Erythroblast (primary cell): ENCODE measurements at regions not wholly inside any gene's neighbourhood (a gene's known extent, or its start where the extent isn't known, plus 50 kb on each side); places are given as distances from the start of the nearest gene placed in this dataset.

ENCODE experiments used
- DNase-seq, 2 experiments: peaks; one replicate each; lab custom pipeline; 2025; lab: John Stamatoyannopoulos, UW
- GATA1 ChIP-seq: IDR thresholded peaks from 2 replicates; pipeline ENCODE4 v1.6.1; 2011; ENCODE audit warnings: low read depth, mild to moderate bottlenecking, control low read depth, low read length, moderate library complexity
- POLR2A ChIP-seq: IDR thresholded peaks from 2 replicates; pipeline ENCODE4 v1.6.1; 2011; ENCODE audit warnings: mild to moderate bottlenecking, low read length

DNA sequence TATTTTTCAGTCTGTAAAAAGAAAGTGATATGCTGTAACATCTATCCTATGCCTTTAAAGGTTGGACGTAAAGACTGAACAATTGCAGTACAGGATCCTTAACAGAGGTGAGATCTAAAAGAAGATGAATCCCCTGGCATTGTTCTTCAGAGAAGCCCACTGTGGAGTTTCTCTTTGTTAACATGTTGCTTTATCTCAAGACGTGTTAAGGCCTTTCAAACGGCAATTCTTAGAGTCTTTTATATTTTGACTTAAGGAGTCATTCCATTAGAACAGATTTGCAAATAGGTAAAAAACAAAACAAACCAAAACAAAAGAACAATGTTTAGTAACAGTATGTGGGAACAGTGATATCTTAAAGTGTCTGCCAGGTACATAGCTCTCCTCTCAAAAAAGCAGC, 225.1 kb upstream of the ZP4 start:
- no peak for TF ChIP-seq GATA1
- no peak for TF ChIP-seq POLR2A
- DNase-seq = no peak

GRCh38 chr1:238112952-238113621, 222.4 kb upstream of the ZP4 start:
- DNase-seq = no peak
- TF ChIP-seq GATA1 (no peak), POLR2A (no peak)

GRCh38 chr1:238111516-238111915, 220.8 kb upstream of the ZP4 start:
- TF ChIP-seq POLR2A (no peak), GATA1 (no peak)

DNA sequence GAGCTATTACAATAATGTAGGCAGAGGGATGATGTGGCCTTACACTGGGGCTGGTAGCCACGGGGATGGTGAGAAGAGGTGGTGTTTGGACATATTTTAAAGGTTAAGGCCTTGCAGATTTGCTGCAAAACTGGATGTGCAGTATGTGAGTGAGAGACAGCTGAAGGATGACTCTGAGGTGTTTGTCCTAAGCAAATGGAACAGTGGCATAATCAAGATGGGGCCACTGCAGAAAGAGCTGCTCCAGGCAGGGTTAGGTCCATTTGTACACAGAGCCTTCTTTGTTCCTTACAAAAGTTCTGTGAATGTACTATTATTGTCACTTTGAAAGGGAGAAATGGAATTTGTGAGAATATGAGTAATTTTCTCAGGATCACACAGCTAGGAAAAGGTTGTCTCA, 220.4 kb upstream of the ZP4 start:
- TF ChIP-seq POLR2A = no peak
- TF ChIP-seq GATA1 = no peak
- no peak for DNase-seq

More at GRCh38 chr1:238111516-238111915, 220.8 kb upstream of the ZP4 start:
- DNase-seq = no peak

DNA sequence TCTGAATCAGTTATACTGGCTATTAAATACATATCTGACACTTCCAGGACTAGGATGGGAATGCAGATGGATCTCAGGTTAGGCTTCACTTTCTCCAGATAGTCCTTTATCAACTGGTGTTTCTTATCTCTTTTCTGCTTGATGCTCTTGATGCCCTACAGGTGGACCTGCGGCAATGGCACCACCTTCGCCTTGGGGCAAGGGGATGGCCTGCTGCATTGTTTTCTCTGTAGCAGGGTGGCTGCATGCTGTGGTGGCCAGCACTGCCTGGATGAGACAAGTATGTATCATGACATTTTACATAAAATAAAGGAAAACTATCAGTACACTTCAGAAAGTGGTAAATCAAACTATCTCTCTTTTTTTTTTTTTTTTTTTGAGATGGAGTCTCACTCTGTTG, 217.7 kb upstream of the ZP4 start:
- DNase-seq = no peak
- TF ChIP-seq GATA1 (no peak), POLR2A (no peak)

DNA sequence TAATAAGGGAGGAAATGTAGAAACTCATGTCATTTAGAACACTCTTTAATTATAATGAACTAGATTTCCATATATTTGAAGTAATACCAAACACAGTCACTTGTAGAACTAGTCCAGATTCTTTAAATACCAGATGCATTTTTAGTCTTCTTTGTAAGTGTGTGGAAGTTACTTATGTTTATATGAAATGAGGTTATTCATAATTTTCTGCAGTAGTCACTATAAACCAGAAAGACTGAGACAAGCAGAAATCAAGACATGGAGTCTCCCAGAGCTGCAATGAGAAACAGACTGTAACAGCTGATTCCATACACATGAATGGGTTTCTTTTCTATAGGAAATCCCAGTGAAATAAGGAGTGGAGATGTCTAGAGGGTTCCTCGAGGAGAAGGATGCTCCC, 216.6 kb upstream of the ZP4 start:
- no peak for DNase-seq
- TF ChIP-seq POLR2A (no peak), GATA1 (no peak)

DNA sequence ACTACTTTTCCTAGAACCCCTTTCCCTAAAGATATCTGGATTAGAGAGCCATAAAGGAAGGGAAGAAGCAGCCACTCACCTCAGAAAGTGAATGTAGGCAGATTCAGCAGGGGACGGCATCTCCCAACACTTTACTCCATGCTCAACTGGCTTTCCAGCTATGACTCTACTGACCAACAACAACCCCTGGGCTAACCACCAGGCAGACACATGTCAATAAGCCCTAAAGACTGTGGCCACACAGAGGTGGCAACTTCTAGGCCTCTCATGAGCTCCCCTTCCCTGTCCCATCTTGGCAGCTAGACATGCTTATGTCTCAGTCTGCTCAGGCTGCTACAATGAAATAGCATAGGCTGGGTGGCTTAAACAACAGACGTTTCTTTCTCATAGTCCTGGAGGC, 214.0 kb upstream of the ZP4 start:
- DNase-seq = no peak
- no peak for TF ChIP-seq GATA1
- no peak for TF ChIP-seq POLR2A

DNA sequence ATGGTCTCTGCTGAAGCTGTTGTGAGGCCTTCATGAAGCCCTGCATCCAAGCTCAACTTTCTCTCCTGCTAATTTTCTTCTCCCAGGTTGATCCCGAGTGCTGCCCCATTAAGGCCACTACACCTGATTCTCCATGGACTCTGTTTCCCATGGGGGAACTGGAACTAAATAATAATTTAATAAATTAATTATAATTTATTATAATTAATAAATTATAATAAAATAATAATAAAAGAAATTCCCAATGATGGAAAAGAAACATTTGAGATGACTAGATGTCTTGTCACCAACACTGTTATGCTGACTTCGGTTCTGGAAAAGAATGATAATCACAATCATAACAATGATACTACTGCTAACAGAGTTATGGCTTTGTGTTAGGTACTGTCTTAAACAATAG, 211.2 kb upstream of the ZP4 start:
- TF ChIP-seq POLR2A = no peak
- no peak for TF ChIP-seq GATA1
- no peak for DNase-seq

DNA sequence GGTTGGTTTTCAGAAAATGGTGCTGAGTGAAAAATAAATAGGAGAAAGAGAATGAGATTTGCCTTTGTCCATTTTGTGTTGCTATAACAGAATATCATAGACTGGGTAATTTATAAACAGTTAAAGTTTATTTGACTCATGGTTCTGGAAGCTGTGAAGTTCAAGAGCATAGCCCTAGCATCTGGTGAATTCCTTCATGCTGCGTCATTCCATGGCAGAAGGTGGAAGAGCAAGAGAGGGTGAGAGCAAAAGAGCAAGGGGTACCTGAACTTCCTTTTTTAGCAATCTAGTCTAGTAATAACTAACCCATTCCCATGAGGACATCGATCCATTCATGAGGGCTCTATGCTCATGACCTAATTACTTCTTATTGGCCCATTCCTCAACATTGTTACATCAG, 209.1 kb upstream of the ZP4 start:
- DNase-seq = no peak
- TF ChIP-seq POLR2A = no peak
- no peak for TF ChIP-seq GATA1

- TF ChIP-seq GATA1 (no peak), POLR2A (no peak)
- no peak for DNase-seq
These were observed 198.9 kb upstream of the ZP4 start for GRCh38 chr1:238089615-238090014.

- no peak for DNase-seq
- TF ChIP-seq GATA1 = no peak
These were observed 198.0 kb upstream of the ZP4 start for GRCh38 chr1:238088560-238089290.

- no peak for TF ChIP-seq GATA1
- TF ChIP-seq POLR2A = no peak
- no peak for DNase-seq
These were observed 183.3 kb upstream of the ZP4 start for GRCh38 chr1:238073991-238074390.

GRCh38 chr1:238071061-238071460, 180.3 kb upstream of the ZP4 start:
- no peak for DNase-seq
- TF ChIP-seq POLR2A = no peak
- no peak for TF ChIP-seq GATA1

GRCh38 chr1:238063454-238063853, 172.7 kb upstream of the ZP4 start:
- no peak for TF ChIP-seq GATA1
- no peak for TF ChIP-seq POLR2A
- no peak for DNase-seq
